GM20000 (cell line): ENCODE measurements at regions not wholly inside any gene's neighbourhood (a gene's known extent, or its start where the extent isn't known, plus 50 kb on each side); places are given as distances from the start of the nearest gene placed in this dataset.

ENCODE experiments used
- DNase-seq: peaks from one replicate; pipeline ENCODE4 v3.0.0; 2012; ENCODE audit warnings: low spot score
- TF ChIP-seq, protein P1 (sequence below): IDR thresholded peaks from 2 replicates; pipeline ENCODE4 v1.5.1; 2012; ENCODE audit warnings: mild to moderate bottlenecking, control low read depth; ENCODE audit errors: extremely low read depth, missing control alignments

DNA sequence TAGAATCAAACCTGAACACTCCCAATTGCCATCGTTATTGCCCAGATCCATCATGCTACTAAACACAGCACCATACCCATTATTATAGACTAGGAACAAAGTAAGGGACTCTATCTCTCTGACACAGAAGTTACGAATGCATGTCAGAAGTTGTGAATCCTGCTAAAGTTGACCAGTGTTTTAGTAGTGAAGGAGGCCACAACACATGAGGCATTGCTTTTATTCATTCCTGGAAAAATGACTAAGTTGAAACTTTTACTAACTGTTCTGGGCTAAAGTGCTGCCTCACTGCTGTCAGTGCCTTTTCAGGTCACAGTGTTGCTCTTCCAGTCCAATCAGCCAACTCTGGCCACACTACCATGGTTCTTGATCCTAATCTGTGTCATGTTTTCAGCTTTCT, 911.1 kb downstream of the TTLL7 start:
- TF ChIP-seq, protein P1, sequence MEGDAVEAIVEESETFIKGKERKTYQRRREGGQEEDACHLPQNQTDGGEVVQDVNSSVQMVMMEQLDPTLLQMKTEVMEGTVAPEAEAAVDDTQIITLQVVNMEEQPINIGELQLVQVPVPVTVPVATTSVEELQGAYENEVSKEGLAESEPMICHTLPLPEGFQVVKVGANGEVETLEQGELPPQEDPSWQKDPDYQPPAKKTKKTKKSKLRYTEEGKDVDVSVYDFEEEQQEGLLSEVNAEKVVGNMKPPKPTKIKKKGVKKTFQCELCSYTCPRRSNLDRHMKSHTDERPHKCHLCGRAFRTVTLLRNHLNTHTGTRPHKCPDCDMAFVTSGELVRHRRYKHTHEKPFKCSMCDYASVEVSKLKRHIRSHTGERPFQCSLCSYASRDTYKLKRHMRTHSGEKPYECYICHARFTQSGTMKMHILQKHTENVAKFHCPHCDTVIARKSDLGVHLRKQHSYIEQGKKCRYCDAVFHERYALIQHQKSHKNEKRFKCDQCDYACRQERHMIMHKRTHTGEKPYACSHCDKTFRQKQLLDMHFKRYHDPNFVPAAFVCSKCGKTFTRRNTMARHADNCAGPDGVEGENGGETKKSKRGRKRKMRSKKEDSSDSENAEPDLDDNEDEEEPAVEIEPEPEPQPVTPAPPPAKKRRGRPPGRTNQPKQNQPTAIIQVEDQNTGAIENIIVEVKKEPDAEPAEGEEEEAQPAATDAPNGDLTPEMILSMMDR, result no peak
- no peak for DNase-seq

DNA sequence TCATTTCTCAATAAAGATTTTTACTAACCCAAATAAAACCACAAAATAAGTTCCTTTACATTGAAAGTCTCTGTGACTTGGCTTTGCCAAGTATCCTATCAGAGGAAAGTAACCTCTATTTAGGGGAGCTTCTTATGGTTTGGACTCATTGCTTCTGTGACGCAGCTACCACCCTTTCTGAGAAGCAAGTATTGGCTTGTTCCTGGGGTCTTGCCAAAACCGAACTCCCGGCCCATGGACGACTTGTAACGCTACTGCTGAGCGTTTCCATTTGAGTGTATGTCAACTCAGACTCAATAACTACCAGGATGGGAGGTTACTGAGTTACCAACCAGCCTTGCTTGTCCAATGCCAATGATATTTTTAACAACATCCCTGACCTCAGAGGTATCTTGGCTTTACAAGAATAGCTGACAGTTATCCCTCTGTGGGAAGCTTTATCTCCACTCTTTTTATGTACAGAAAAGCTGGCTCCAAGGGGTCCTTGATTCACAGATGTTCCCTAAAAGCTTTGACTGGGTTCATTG, 911.9 kb downstream of the TTLL7 start:
- TF ChIP-seq, protein P1, result no peak
- DNase-seq, result no peak

DNA sequence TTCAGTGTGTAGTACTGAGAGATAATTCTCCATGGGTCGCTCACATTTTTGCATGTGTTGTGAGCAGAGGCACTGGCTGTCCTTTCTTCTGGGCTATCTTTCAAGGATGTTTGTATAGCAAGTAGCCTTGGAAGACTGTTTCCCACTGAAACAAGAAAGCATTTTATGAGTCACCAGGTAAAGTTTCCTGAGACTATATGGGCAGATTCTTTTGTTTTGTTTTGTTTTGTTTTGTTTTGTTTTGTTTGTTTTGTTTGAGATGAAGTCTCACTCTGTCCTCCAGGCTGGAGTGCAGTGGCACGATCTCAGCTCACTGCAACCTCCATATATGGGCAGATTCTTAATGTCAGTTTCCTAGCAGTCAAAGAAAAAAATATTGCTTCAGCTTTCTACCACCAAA, 912.6 kb downstream of the TTLL7 start:
- TF ChIP-seq, protein P1, result no peak
- DNase-seq, result no peak

DNA sequence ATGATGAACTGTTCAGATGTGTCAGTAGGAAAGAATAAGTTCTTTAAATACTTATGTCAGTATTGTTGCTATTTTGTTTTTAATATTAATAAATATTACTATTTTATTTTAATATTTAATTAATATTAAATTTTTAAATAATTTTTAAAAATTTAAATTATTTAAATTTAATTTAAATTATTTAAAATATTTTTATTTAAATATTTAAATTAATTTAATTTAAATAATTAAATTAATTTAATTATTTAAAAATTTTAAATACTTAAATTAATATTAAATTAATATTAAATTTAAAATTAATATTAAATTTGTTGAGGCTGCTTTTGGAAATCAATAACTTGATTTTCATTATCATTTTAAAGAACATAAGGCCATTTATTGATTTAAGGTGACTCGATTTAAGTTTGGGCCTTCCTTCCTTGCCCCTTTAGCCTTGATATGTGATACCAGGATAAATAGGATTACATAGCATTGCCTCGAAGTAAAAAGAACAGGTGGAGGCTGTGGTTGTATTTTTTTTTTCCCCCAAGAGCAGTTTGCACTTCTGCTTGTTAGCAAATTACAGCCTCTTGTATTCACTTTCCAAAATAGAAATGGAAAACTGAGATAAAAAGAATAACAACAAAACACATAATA, 915.2 kb downstream of the TTLL7 start:
- no peak for DNase-seq
- TF ChIP-seq, protein P1, result no peak

GRCh38 chr1:83077411-83077810, 921.5 kb downstream of the TTLL7 start:
- DNase-seq, result no peak
- TF ChIP-seq, protein P1, result no peak

- TF ChIP-seq, protein P1, result no peak
- DNase-seq, result no peak
Observed at GRCh38 chr1:83075107-83075506, 923.8 kb downstream of the TTLL7 start.

- TF ChIP-seq, protein P1, result no peak
- DNase-seq, result no peak
Observed at GRCh38 chr1:83067954-83068353, 931.0 kb downstream of the TTLL7 start.
